OCI-LY1 (cell line): ENCODE measurements at regions not wholly inside any gene's neighbourhood (a gene's known extent, or its start where the extent isn't known, plus 50 kb on each side); places are given as distances from the start of the nearest gene placed in this dataset.

Experiments
- H2AFZ ChIP-seq: fragments of 200-600 bp; sonication (generic), shearing (Covaris generic); 2 replicates; pipeline ENCODE4 v1.6.0; 2014; ENCODE audit warnings: antibody characterized with exemption, mild to moderate bottlenecking, low read length
- H3F3A ChIP-seq: fragments of 200-600 bp; sonication (generic), shearing (Covaris generic); 2 replicates; pipeline ENCODE4 v1.6.0; 2014; ENCODE audit warnings: mild to moderate bottlenecking, antibody characterized with exemption, low read length, moderate library complexity; ENCODE audit not compliant: insufficient read depth
- H3K27ac ChIP-seq: fragments of 200-600 bp; sonication (generic); 2 replicates; pipeline ENCODE4 v1.5.1; 2014; ENCODE audit warnings: low read length, mixed run types, mild to moderate bottlenecking, low read depth; ENCODE audit not compliant: poor library complexity, severe bottlenecking
- H3K27me3 ChIP-seq: fragments of 200-600 bp; sonication (generic); 2 replicates; pipeline ENCODE4 v1.6.0; 2014; ENCODE audit warnings: antibody characterized with exemption, mild to moderate bottlenecking, low read length, moderate library complexity; ENCODE audit not compliant: insufficient read depth
- H3K36me3 ChIP-seq: fragments of 200-600 bp; sonication (generic); 2 replicates; pipeline ENCODE4 v1.6.1; 2014; ENCODE audit warnings: mild to moderate bottlenecking, antibody characterized with exemption, low read length, moderate library complexity, mixed read lengths; ENCODE audit not compliant: insufficient read depth
- H3K4me1 ChIP-seq: fragments of 200-600 bp; sonication (generic); 2 replicates; pipeline ENCODE4 v1.5.1; 2014; ENCODE audit warnings: mild to moderate bottlenecking, low read length, moderate library complexity; ENCODE audit not compliant: insufficient read depth, severe bottlenecking
- H3K4me2 ChIP-seq: fragments of 200-600 bp; sonication (generic), shearing (Covaris generic); 2 replicates; pipeline ENCODE4 v1.6.1; 2014; ENCODE audit warnings: low read length
- H3K4me3 ChIP-seq: fragments of 200-600 bp; sonication (generic); 2 replicates; pipeline ENCODE4 v1.5.1; 2014; ENCODE audit warnings: low read length, low read depth, mild to moderate bottlenecking, mixed read lengths; ENCODE audit not compliant: poor library complexity, severe bottlenecking
- H3K79me2 ChIP-seq: fragments of 200-600 bp; shearing (Covaris generic); 2 replicates; pipeline ENCODE4 v1.6.1; 2016; ENCODE audit warnings: mixed run types, low read length, mixed read lengths; ENCODE audit not compliant: insufficient read depth
- H3K9ac ChIP-seq: fragments of 200-600 bp; sonication (generic), shearing (Covaris generic); 2 replicates; pipeline ENCODE4 v1.6.1; 2014; ENCODE audit warnings: mild to moderate bottlenecking, low read length, mixed read lengths
- H3K9me2 ChIP-seq: fragments of 200-600 bp; sonication (generic), shearing (Covaris generic); 2 replicates; pipeline ENCODE4 v1.6.1; 2014; ENCODE audit warnings: low read depth, mild to moderate bottlenecking, low read length, mixed read lengths
- H3K9me3 ChIP-seq: fragments of 200-600 bp; shearing (Covaris generic); 2 replicates; pipeline ENCODE4 v1.6.1; 2014; ENCODE audit warnings: low read length, mixed read lengths
- H4K20me1 ChIP-seq: fragments of 200-600 bp; sonication (generic), shearing (Covaris generic); 2 replicates; pipeline ENCODE4 v1.6.0; 2016; ENCODE audit warnings: mild to moderate bottlenecking, low read length; ENCODE audit not compliant: insufficient read depth
- EZH2 ChIP-seq: fragments of 200-600 bp; sonication (generic), shearing (Covaris generic); IDR thresholded peaks from 2 replicates; pipeline ENCODE4 v1.8.0; 2017; ENCODE audit warnings: borderline replicate concordance, mixed run types, mild to moderate bottlenecking, antibody characterized with exemption, low read length, moderate library complexity, mixed read lengths
- TF ChIP-seq, protein P1 (sequence below): fragments of 200-600 bp; sonication (generic), shearing (Covaris generic); IDR thresholded peaks from 2 replicates; pipeline ENCODE4 v1.5.1; 2017; ENCODE audit warnings: mild to moderate bottlenecking, antibody characterized with exemption, low read length, moderate library complexity, mixed read lengths

- Histone ChIP-seq H3K27ac (no peak overlapping the region), H3K4me2 (no peak overlapping the region), H3K9ac (no peak overlapping the region), H2AFZ (no peak overlapping the region), H3K4me1 (no peaks in the 10 kb centered on the region), H3K36me3 (no peaks in the 10 kb centered on the region), H3K9me3 (no peaks in the 10 kb centered on the region), H4K20me1 (no peaks in the 10 kb centered on the region), H3K79me2 (no peaks in the 10 kb centered on the region), H3K27me3 (no peaks in the 10 kb centered on the region), H3K9me2 (no peaks in the 10 kb centered on the region), H3K4me3 (no peak overlapping the region), H3F3A (no peaks in the 10 kb centered on the region)
- TF ChIP-seq EZH2 = no peak
- TF ChIP-seq, protein P1, sequence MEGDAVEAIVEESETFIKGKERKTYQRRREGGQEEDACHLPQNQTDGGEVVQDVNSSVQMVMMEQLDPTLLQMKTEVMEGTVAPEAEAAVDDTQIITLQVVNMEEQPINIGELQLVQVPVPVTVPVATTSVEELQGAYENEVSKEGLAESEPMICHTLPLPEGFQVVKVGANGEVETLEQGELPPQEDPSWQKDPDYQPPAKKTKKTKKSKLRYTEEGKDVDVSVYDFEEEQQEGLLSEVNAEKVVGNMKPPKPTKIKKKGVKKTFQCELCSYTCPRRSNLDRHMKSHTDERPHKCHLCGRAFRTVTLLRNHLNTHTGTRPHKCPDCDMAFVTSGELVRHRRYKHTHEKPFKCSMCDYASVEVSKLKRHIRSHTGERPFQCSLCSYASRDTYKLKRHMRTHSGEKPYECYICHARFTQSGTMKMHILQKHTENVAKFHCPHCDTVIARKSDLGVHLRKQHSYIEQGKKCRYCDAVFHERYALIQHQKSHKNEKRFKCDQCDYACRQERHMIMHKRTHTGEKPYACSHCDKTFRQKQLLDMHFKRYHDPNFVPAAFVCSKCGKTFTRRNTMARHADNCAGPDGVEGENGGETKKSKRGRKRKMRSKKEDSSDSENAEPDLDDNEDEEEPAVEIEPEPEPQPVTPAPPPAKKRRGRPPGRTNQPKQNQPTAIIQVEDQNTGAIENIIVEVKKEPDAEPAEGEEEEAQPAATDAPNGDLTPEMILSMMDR = no peak
These were observed 307.2 kb downstream of the HIVEP2 start for GRCh38 chr6:142637624-142638351.

DNA sequence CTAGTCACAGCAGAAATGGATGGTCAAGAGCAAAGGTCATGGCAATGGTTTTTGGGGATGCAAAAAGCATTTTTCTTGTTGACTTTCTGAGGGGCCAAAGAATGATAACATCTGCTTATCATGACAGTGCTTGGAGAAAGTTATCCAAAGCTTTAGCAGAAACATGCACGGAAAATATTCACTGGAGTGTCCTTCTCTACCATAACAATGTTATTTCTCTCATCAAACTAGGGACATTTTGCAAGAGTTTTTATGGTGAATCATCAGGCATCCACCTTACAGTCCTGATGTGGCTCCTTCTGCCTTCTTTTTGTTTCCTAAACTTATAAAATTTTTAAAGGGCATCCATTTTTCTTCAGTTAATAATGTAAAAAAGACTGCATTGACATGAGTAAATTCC is 302.3 kb downstream of the HIVEP2 start:
- no peaks in the 10 kb centered on the region for H3K4me1 ChIP-seq
- no peaks in the 10 kb centered on the region for H3K27me3 ChIP-seq
- no peaks in the 10 kb centered on the region for H3K36me3 ChIP-seq
- no peaks in the 10 kb centered on the region for H3F3A ChIP-seq
- no peaks in the 10 kb centered on the region for H3K9me2 ChIP-seq
- H3K9ac ChIP-seq = no peak overlapping the region
- H3K4me3 ChIP-seq = no peak overlapping the region
- H2AFZ ChIP-seq = no peak overlapping the region
- H3K79me2 ChIP-seq = no peaks in the 10 kb centered on the region
- H3K9me3 ChIP-seq = no peaks in the 10 kb centered on the region
- no peak for TF ChIP-seq EZH2
- TF ChIP-seq, protein P1 = no peak
- H3K4me2 ChIP-seq = no peak overlapping the region
- no peaks in the 10 kb centered on the region for H4K20me1 ChIP-seq
- no peak overlapping the region for H3K27ac ChIP-seq

GRCh38 chr6:142644866-142645265 is 300.1 kb downstream of the HIVEP2 start:
- Histone ChIP-seq H3F3A (no peaks in the 10 kb centered on the region), H3K27ac (no peak overlapping the region), H2AFZ (no peak overlapping the region), H3K79me2 (no peaks in the 10 kb centered on the region), H3K9me2 (no peaks in the 10 kb centered on the region), H3K4me2 (no peak overlapping the region), H3K36me3 (no peaks in the 10 kb centered on the region), H3K4me1 (no peaks in the 10 kb centered on the region), H3K9me3 (no peaks in the 10 kb centered on the region), H3K4me3 (no peak overlapping the region), H4K20me1 (no peaks in the 10 kb centered on the region), H3K9ac (no peak overlapping the region), H3K27me3 (no peaks in the 10 kb centered on the region)
- no peak for TF ChIP-seq EZH2
- TF ChIP-seq, protein P1 = no peak
